ENCODE measurements at regions not wholly inside any gene's neighbourhood (a gene's known extent, or its start where the extent isn't known, plus 50 kb on each side); places are given as distances from the start of the nearest gene placed in this dataset.

DNA sequence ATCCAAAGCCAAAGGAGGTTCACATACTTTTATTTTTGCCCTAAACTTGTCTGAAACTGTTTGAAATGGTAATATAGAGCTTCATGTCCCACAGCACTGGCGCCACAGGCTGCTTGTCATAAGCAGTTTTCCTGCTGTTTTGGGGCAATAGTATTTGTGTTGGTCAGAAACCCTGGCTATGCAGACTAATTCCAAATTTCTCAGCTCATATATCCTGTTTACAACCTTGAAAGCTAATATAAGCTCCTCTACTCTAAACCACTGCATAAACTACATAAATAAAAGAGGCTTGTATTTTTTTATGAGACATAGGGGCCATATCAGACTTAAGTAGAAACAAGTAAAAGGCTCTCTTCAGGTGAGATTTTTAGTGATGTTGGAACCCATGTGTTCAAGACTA, 736.8 kb upstream of the ID2 start:
- H3K4me3 ChIP-seq (ENCODE audit: low read depth, low read length): no peak overlapping the region
- no peak for DNase-seq (ENCODE audit: low read depth)
- no peak for TF ChIP-seq CTCF (IDR thresholded peaks at IDR 0.05; ENCODE audit: low read depth, low read length)
- no peak for TF ChIP-seq MYC (IDR thresholded peaks at IDR 0.05; ENCODE audit: low read depth, low read length)
- TF ChIP-seq, protein P1, sequence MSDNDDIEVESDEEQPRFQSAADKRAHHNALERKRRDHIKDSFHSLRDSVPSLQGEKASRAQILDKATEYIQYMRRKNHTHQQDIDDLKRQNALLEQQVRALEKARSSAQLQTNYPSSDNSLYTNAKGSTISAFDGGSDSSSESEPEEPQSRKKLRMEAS (IDR thresholded peaks at IDR 0.05; ENCODE audit: low read depth, low read length): no peak
- no peak for TF ChIP-seq POLR2A (IDR thresholded peaks at IDR 0.05; ENCODE audit: extremely low read depth, insufficient read length)

DNA sequence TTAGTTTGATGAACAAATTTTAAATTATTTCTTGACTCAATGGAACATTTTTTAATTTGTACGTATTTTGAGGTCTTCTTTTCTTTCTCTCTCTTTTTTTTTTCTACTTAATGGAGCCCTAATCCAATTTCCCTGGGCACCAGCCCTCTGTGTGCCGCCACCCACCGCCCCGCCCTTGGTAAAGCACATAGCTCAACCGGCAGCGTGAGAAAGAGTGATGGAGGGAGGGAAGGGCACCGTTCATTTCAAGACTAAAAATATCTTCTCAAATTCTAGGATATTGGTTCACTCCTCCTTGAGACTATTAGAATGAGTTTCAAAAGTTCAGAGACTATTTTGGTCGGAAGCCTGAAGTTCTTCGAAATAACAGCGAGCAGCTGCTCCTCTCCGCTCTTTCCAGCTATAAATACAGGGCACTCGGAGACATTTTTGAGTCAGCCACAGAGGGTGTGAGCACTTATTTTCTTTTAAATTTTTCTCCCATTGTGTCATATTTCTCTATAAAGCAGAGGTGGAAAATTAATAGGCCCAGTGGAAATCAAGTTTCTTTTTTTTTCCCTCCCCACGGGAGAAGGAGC, 731.7 kb upstream of the ID2 start:
- TF ChIP-seq MYC (IDR thresholded peaks at IDR 0.05; ENCODE audit: low read depth, low read length): no peak
- TF ChIP-seq CTCF (IDR thresholded peaks at IDR 0.05; ENCODE audit: low read depth, low read length): no peak
- TF ChIP-seq, protein P1 (IDR thresholded peaks at IDR 0.05; ENCODE audit: low read depth, low read length): no peak
- TF ChIP-seq POLR2A (IDR thresholded peaks at IDR 0.05; ENCODE audit: extremely low read depth, insufficient read length): no peak
- DNase-seq (ENCODE audit: low read depth): no peak
- H3K4me3 ChIP-seq (ENCODE audit: low read depth, low read length): no peak overlapping the region

- no peak for DNase-seq (ENCODE audit: low read depth)
- no peak overlapping the region for H3K4me3 ChIP-seq (ENCODE audit: low read depth, low read length)
- TF ChIP-seq CTCF (IDR thresholded peaks at IDR 0.05; ENCODE audit: low read depth, low read length): no peak
- no peak for TF ChIP-seq MYC (IDR thresholded peaks at IDR 0.05; ENCODE audit: low read depth, low read length)
- TF ChIP-seq POLR2A (IDR thresholded peaks at IDR 0.05; ENCODE audit: extremely low read depth, insufficient read length): no peak
- TF ChIP-seq, protein P1 (IDR thresholded peaks at IDR 0.05; ENCODE audit: low read depth, low read length): no peak
Observed at GRCh38 chr2:7951001-7951400, 730.9 kb upstream of the ID2 start.

- no peak for DNase-seq (ENCODE audit: low read depth)
- TF ChIP-seq CTCF (IDR thresholded peaks at IDR 0.05; ENCODE audit: low read depth, low read length): no peak
- no peak for TF ChIP-seq MYC (IDR thresholded peaks at IDR 0.05; ENCODE audit: low read depth, low read length)
- TF ChIP-seq POLR2A (IDR thresholded peaks at IDR 0.05; ENCODE audit: extremely low read depth, insufficient read length): no peak
- TF ChIP-seq, protein P1 (IDR thresholded peaks at IDR 0.05; ENCODE audit: low read depth, low read length): no peak
Observed at GRCh38 chr2:7951490-7951889, 730.4 kb upstream of the ID2 start.

GRCh38 chr2:7952046-7952745, 729.7 kb upstream of the ID2 start:
- no peak for DNase-seq (ENCODE audit: low read depth)
- H3K4me3 ChIP-seq (ENCODE audit: low read depth, low read length): no peak overlapping the region
- no peak for TF ChIP-seq POLR2A (IDR thresholded peaks at IDR 0.05; ENCODE audit: extremely low read depth, insufficient read length)
- TF ChIP-seq, protein P1 (IDR thresholded peaks at IDR 0.05; ENCODE audit: low read depth, low read length): no peak
- TF ChIP-seq MYC (IDR thresholded peaks at IDR 0.05; ENCODE audit: low read depth, low read length): no peak
- no peak for TF ChIP-seq CTCF (IDR thresholded peaks at IDR 0.05; ENCODE audit: low read depth, low read length)

More at GRCh38 chr2:7951490-7951889, 730.4 kb upstream of the ID2 start:
- no peak overlapping the region for H3K4me3 ChIP-seq (ENCODE audit: low read depth, low read length)

All from NB4 (cell line).